Heart left ventricle (tissue), 13 donors: ENCODE measurements at regions not wholly inside any gene's neighbourhood (a gene's known extent, or its start where the extent isn't known, plus 50 kb on each side); places are given as distances from the start of the nearest gene placed in this dataset.

ENCODE experiments used
- CTCF ChIP-seq, 12 donors: fragments of 200-600 bp; sonication (generic) in 4 of 12; IDR thresholded peaks; one replicate each; pipeline versions ENCODE4 v1.5.0 to v1.8.0; 2018 to 2022; ENCODE audit warnings: antibody characterized with exemption in 12 of 12, mild to moderate bottlenecking in 5 of 12
- POLR2A ChIP-seq, 2 donors: fragments of 450-650 bp; IDR thresholded peaks; one replicate each; pipeline ENCODE4 v1.6.1; 2017; ENCODE audit warnings: antibody characterized with exemption in 2 of 2, mild to moderate bottlenecking in 2 of 2, moderate library complexity in 2 of 2
- donor health status: ischemic (EF 13 %, LVEDD 7.1; RV severe dilation, severe dysfunction).
- donor health status: DM: no; HTN: yes; CAD: no.
- donor health status: DM: no; HTN: no; CAD: no.
- donor health status: ischemic (EF 25% LVEDD 6.9; RV normal size, moderate dysfunction).
- donor health status: ischemic (EF 25% LVEDD 5.7; RV mildly dilated, moderate dysfunction).
- donor health status: ischemic (EF 35%, LVEDD 5.7; RV mildly dilated, moderate dysfunction).
- donor health status: nonischemic (EF 11% LVEDD 7.7; RV severe dilation, severe dysfunction).
- donor health status: DM: yes; HTN: yes; CAD: no.
- donor health status: PGD.
- donor health status: ischemic (EF 29% LVEDD 5.4; RV normal size, mild dysfunction).
- donor health status: nonischemic (EF 23%, LVEDD 6.1; RV moderate dilation, normal function).

- no peak for TF ChIP-seq CTCF (IDR thresholded peaks at IDR 0.05)
- no peak for TF ChIP-seq POLR2A (IDR thresholded peaks at IDR 0.05)
Measured at GRCh38 chr18:67973916-67974315, 457.4 kb upstream of the DSEL start.
